ENCODE measurements at regions not wholly inside any gene's neighbourhood (a gene's known extent, or its start where the extent isn't known, plus 50 kb on each side); places are given as distances from the start of the nearest gene placed in this dataset.
"Not testable (repeated sequence)": the region's sequence is repeated elsewhere in the genome, so short reads cannot be mapped to it uniquely, and the experiment has no call there.

- no peak overlapping the region for H3K4me3 ChIP-seq (ENCODE audit: low read depth, low read length)
- no peak for TF ChIP-seq CTCF (IDR thresholded peaks at IDR 0.05; ENCODE audit: borderline replicate concordance, insufficient read depth, low read depth, low read length)
Measured at GRCh38 chr3:20280257-20280656, 94.3 kb upstream of the SGO1 start.

GRCh38 chr3:20265977-20266376 lies 80.0 kb upstream of the SGO1 start:
- H3K4me3 ChIP-seq (ENCODE audit: low read depth, low read length) = not testable (repeated sequence)

- no peak overlapping the region for H3K4me3 ChIP-seq (ENCODE audit: low read depth, low read length)
- no peak for TF ChIP-seq CTCF (IDR thresholded peaks at IDR 0.05; ENCODE audit: borderline replicate concordance, insufficient read depth, low read depth, low read length)
Measured at GRCh38 chr3:20264900-20265567, 79.0 kb upstream of the SGO1 start.

- no peak for TF ChIP-seq CTCF (IDR thresholded peaks at IDR 0.05; ENCODE audit: borderline replicate concordance, insufficient read depth, low read depth, low read length)
- no peak overlapping the region for H3K4me3 ChIP-seq (ENCODE audit: low read depth, low read length)
Measured at GRCh38 chr3:20258371-20258770, 72.4 kb upstream of the SGO1 start.

- no peak for TF ChIP-seq CTCF (IDR thresholded peaks at IDR 0.05; ENCODE audit: borderline replicate concordance, insufficient read depth, low read depth, low read length)
- no peak overlapping the region for H3K4me3 ChIP-seq (ENCODE audit: low read depth, low read length)
Measured at GRCh38 chr3:20256144-20256543, 70.1 kb upstream of the SGO1 start.

GRCh38 chr3:20254268-20255117 lies 68.5 kb upstream of the SGO1 start:
- H3K4me3 ChIP-seq (ENCODE audit: low read depth, low read length) = no peak overlapping the region
- TF ChIP-seq CTCF (IDR thresholded peaks at IDR 0.05; ENCODE audit: borderline replicate concordance, insufficient read depth, low read depth, low read length) = no peak

- H3K4me3 ChIP-seq (ENCODE audit: low read depth, low read length) = no peak overlapping the region
- no peak for TF ChIP-seq CTCF (IDR thresholded peaks at IDR 0.05; ENCODE audit: borderline replicate concordance, insufficient read depth, low read depth, low read length)
Measured at GRCh38 chr3:20250786-20251185, 64.8 kb upstream of the SGO1 start.

All from GM12875 (cell line).